ENCODE measurements at regions not wholly inside any gene's neighbourhood (a gene's known extent, or its start where the extent isn't known, plus 50 kb on each side); places are given as distances from the start of the nearest gene placed in this dataset.

- peaks cover 0 to 35% (median 0%) of the 10 kb centered on the region in 7 donors for H3K27me3 ChIP-seq
- no peak overlapping the region for H3K27ac ChIP-seq
- ATAC-seq (peak in 7 of 8 donors; percentile 31 to 74 (median 59)), DNase-seq (no peak)
- H3K4me3 ChIP-seq = no peak overlapping the region
- peaks cover 0 to 10% (median 0%) of the 10 kb centered on the region in 9 donors for H3K4me1 ChIP-seq
- no peaks in the 10 kb centered on the region for H3K9me3 ChIP-seq
- intact Hi-C loops (cut with DNase I) = no loop called here
- no peaks in the 10 kb centered on the region for H3K36me3 ChIP-seq
- TF ChIP-seq CTCF (IDR thresholded peaks at IDR 0.05) = no peak
- WGBS, 2 donors = 76 to 78% methylated on average over 5 of the region's 5 CpGs
Measured at GRCh38 chrX:39453889-39454621, 643.7 kb downstream of the BCOR start.

- Histone ChIP-seq H3K4me3 (no peak overlapping the region), H3K36me3 (no peaks in the 10 kb centered on the region), H3K27ac (no peak overlapping the region), H3K4me1 (peaks cover 0 to 10% (median 0%) of the 10 kb centered on the region in 9 donors), H3K9me3 (no peaks in the 10 kb centered on the region), H3K27me3 (peaks cover 0 to 29% (median 0%) of the 10 kb centered on the region in 7 donors)
- no peak for TF ChIP-seq CTCF (IDR thresholded peaks at IDR 0.05)
- intact Hi-C loops (cut with DNase I) = no loop called here
- ATAC-seq (peak in 3 of 8 donors; percentile 35 to 49 (median 47)), DNase-seq (no peak)
- WGBS, 2 donors = 56 to 64% methylated on average over 3 of the region's 3 CpGs
Measured at GRCh38 chrX:39456894-39457604, 640.7 kb downstream of the BCOR start.

- no peak for TF ChIP-seq CTCF (IDR thresholded peaks at IDR 0.05)
- no peak for DNase-seq
- no peak for ATAC-seq
- no peaks in the 10 kb centered on the region for H3K36me3 ChIP-seq
- peaks cover 0 to 10% (median 0%) of the 10 kb centered on the region in 9 donors for H3K4me1 ChIP-seq
- no peaks in the 10 kb centered on the region for H3K9me3 ChIP-seq
- H3K27ac ChIP-seq = no peak overlapping the region
- intact Hi-C loops (cut with DNase I) = no loop called here
- WGBS, 2 donors = 92 to 98% methylated on average over 5 of the region's 5 CpGs
- no peak overlapping the region for H3K4me3 ChIP-seq
- peaks cover 0 to 29% (median 0%) of the 10 kb centered on the region in 7 donors for H3K27me3 ChIP-seq
Measured at GRCh38 chrX:39458779-39459178, 639.0 kb downstream of the BCOR start.

DNA sequence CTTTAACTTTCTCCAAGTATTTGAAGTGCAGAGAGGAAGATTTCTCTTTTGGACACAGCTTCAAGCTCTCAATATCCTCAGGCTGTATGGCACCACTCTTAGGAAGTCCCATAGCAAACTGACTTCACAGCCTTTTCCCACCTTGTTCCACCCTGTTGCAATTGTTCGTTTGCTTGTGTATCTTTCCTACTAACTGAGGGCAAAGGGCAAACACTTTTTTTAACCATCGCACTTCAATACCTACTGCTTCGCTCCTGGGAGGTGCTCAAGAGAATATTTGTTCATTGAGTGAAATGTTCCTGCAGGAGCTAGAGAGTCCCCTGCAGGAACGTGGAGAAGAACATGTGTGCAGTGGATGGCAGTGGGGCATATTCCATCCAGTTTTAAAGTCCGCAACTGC is 638.6 kb downstream of the BCOR start:
- Histone ChIP-seq H3K4me3 (no peak overlapping the region), H3K27ac (no peak overlapping the region), H3K4me1 (peaks cover 0 to 10% (median 0%) of the 10 kb centered on the region in 9 donors), H3K27me3 (peaks cover 0 to 31% (median 0%) of the 10 kb centered on the region in 7 donors), H3K36me3 (no peaks in the 10 kb centered on the region), H3K9me3 (no peaks in the 10 kb centered on the region)
- ATAC-seq (no peak), DNase-seq (no peak)
- intact Hi-C loops (cut with DNase I) = no loop called here
- WGBS, 2 donors = 89 to 93% methylated on average over 5 of the region's 5 CpGs
- no peak for TF ChIP-seq CTCF (IDR thresholded peaks at IDR 0.05)

All from heart right ventricle (tissue), 16 donors.